K562 (cell line): ENCODE measurements at regions not wholly inside any gene's neighbourhood (a gene's known extent, or its start where the extent isn't known, plus 50 kb on each side); places are given as distances from the start of the nearest gene placed in this dataset.

Source experiments
- ATAC-seq: fragments of 200-7000 bp; cut with Tn5 transposase; 3 replicates; pipeline ENCODE4 v1.9.1; 2020; ENCODE audit warnings: moderate library complexity
- BruUV-seq: library from RNA; stranded (reverse); fragments of 400-500 nt; replicated peaks from 2 replicates; lab custom pipeline; 2021; lab: Mats Ljungman, UMichigan
- CTCF ChIA-PET: fragments of 300-600 bp; formaldehyde crosslinking; extraction: SDS; loops from one replicate; lab custom pipeline; 2021; ENCODE audit warnings: low intra/inter-chr PET ratio; lab: Yijun Ruan, JAX
- POLR2A ChIA-PET: fragments of 300-600, 350-650 bp; sonication (Branson Sonifier 250); formaldehyde crosslinking; extraction: SDS; loops from one replicate; lab custom pipeline; 2021; ENCODE audit warnings: antibody characterized with exemption, inconsistent platforms; lab: Yijun Ruan, JAX
- DNase-seq, 4 experiments: peaks; one replicate each; pipeline versions ENCODE4 v3.0.0 to v3.0.0-alpha.2; 2011 to 2018; ENCODE audit warnings: low spot score in 3 of 4, mixed read lengths in 3 of 4; ENCODE audit errors: extremely low read depth in 1 of 4
- FAIRE-seq: peaks from 2 replicates; lab custom pipeline; 2011; peaks lifted over from hg19 to GRCh38; lab: Jason Lieb, UNC
- H2AFZ ChIP-seq: 2 replicates; pipeline ENCODE4 v1.6.0; 2011; ENCODE audit warnings: low read depth, low read length, control low read depth, inconsistent platforms
- H3K27ac ChIP-seq: fragments of 200-600 bp; 3 replicates; pipeline ENCODE4 v1.8.0; 2011; ENCODE audit warnings: low read depth, mild to moderate bottlenecking, control low read depth, inconsistent platforms, low read length, moderate library complexity, mixed read lengths; ENCODE audit errors: extremely low read depth
- H3K27me3 ChIP-seq, 2 experiments: fragments of 300-600 bp in 1 of 2; 2 replicates in 1 of 2; 3 replicates in 1 of 2; pipeline versions ENCODE4 v1.6.0 to v1.8.0; 2011; ENCODE audit warnings: inconsistent platforms in 2 of 2, low read length in 2 of 2, mild to moderate bottlenecking in 1 of 2, mixed read lengths in 1 of 2, moderate library complexity in 1 of 2; ENCODE audit not compliant: control insufficient read depth in 2 of 2, insufficient read depth in 2 of 2
- H3K36me3 ChIP-seq: fragments of 300-600 bp; 3 replicates; pipeline ENCODE4 v1.8.0; 2011; ENCODE audit warnings: mild to moderate bottlenecking, low read length, inconsistent platforms; ENCODE audit not compliant: control insufficient read depth, insufficient read depth
- H3K4me1 ChIP-seq, 2 experiments: fragments of 200-600 bp in 1 of 2; replicated peaks in 1 of 2; 2 replicates in 1 of 2; 3 replicates in 1 of 2; pipeline versions ENCODE4 v1.5.1 to v1.8.0; 2011; ENCODE audit warnings: inconsistent platforms in 2 of 2, low read length in 2 of 2, mild to moderate bottlenecking in 1 of 2, mixed read lengths in 1 of 2, moderate library complexity in 1 of 2; ENCODE audit not compliant: control insufficient read depth in 2 of 2, insufficient read depth in 2 of 2
- H3K4me2 ChIP-seq: 2 replicates; pipeline ENCODE4 v1.6.1; 2011; ENCODE audit warnings: low read length, control low read depth, inconsistent platforms, mixed read lengths; ENCODE audit not compliant: insufficient read depth
- H3K4me3 ChIP-seq: fragments of 200-600 bp; sonication (generic), shearing (Covaris generic); 2 replicates; pipeline ENCODE4 v1.5.1; 2016; ENCODE audit warnings: control low read depth, inconsistent platforms
- H3K79me2 ChIP-seq: fragments of 200-600 bp; 3 replicates; pipeline ENCODE4 v1.8.0; 2011; ENCODE audit warnings: low read length, inconsistent platforms; ENCODE audit not compliant: control insufficient read depth, insufficient read depth
- H3K9ac ChIP-seq, 2 experiments: 2 replicates each; pipeline versions ENCODE4 v1.6.0 to v1.6.1; 2011; ENCODE audit warnings: low read depth in 2 of 2, low read length in 2 of 2, control low read depth in 1 of 2, inconsistent platforms in 1 of 2, mild to moderate bottlenecking in 1 of 2, mixed read lengths in 1 of 2; ENCODE audit not compliant: insufficient read depth in 1 of 2
- H3K9me1 ChIP-seq: one replicate; pipeline ENCODE4 v1.6.0; 2011; ENCODE audit warnings: inconsistent platforms, mild to moderate bottlenecking, low read length, moderate library complexity; ENCODE audit not compliant: control insufficient read depth, insufficient read depth
- H3K9me3 ChIP-seq: replicated peaks from 2 replicates; pipeline ENCODE4 v1.5.1; 2011; ENCODE audit warnings: low read depth, low read length, inconsistent platforms; ENCODE audit not compliant: control insufficient read depth, insufficient read depth
- H4K20me1 ChIP-seq: replicated peaks from 2 replicates; pipeline ENCODE4 v1.6.1; 2011; ENCODE audit warnings: low read length, inconsistent platforms, mixed read lengths; ENCODE audit not compliant: control insufficient read depth, insufficient read depth
- ELF1 ChIP-seq: fragments of 200-800 bp; sonication (Bioruptor generic); IDR thresholded peaks from 2 replicates; pipeline ENCODE4 v1.6.1; 2016; ENCODE audit warnings: missing genetic modification characterization, missing compliant biosample characterization
- FOXJ3 ChIP-seq: sonication (generic); formaldehyde crosslinking; IDR thresholded peaks from 2 replicates; pipeline ENCODE4 v1.4.0; 2020; ENCODE audit warnings: mild to moderate bottlenecking, missing genetic modification reagents
- HOXB6 ChIP-seq: fragments of 250-450 bp; sonication (Bioruptor Pico); IDR thresholded peaks from 2 replicates; pipeline ENCODE4 v1.5.1; 2022; ENCODE audit warnings: mild to moderate bottlenecking, borderline replicate concordance
- NFATC3 ChIP-seq: fragments of 450-650 bp; IDR thresholded peaks from 2 replicates; pipeline ENCODE4 v1.6.1; 2017; ENCODE audit warnings: mild to moderate bottlenecking
- NR2F6 ChIP-seq: fragments of 450-650 bp; formaldehyde crosslinking; IDR thresholded peaks from 2 replicates; pipeline ENCODE4 v1.4.0; 2020; ENCODE audit warnings: mild to moderate bottlenecking
- RFX1 ChIP-seq: fragments of 450-650 bp; IDR thresholded peaks from 2 replicates; pipeline ENCODE4 v1.6.1; 2016; ENCODE audit warnings: mild to moderate bottlenecking, moderate library complexity
- SIN3A ChIP-seq, 2 experiments: fragments of 150-350 bp in 1 of 2; IDR thresholded peaks; 2 replicates each; pipeline ENCODE4 v1.6.1; 2011 to 2016; ENCODE audit warnings: borderline replicate concordance in 2 of 2, low read depth in 2 of 2, low read length in 2 of 2, mild to moderate bottlenecking in 2 of 2, moderate library complexity in 2 of 2; ENCODE audit not compliant: control insufficient read depth in 1 of 2
- TBP ChIP-seq: optimal IDR thresholded peaks from 2 replicates; pipeline ENCODE3; 2011; ENCODE audit warnings: low read depth, low read length, improper control_type of control experiment
- WGBS: fragments of 100-300 bp; shearing (Covaris generic); methylation state at CpG from one replicate; pipeline ENCODE4 v1.1.6; 2016; ENCODE audit warnings: low coverage, mixed read lengths; ENCODE audit not compliant: insufficient coverage; ENCODE audit errors: missing lambda C conversion rate; 5-methylcytosine and 5-hydroxymethylcytosine counted together
- in situ Hi-C: fragments of 300-500 bp; cut with MboI; formaldehyde crosslinking; loops from 4 replicates; pipeline ENCODE4 v1.15.0; 2018; ENCODE audit warnings: inconsistent platforms, mixed read lengths
- intact Hi-C: fragments of 100-400 bp; cut with micrococcal nuclease; formaldehyde crosslinking; loops from 2 replicates; pipeline ENCODE4 v1.14.2; 2022
- TF ChIP-seq, protein P1 (sequence below): fragments of 450-650 bp; IDR thresholded peaks from 2 replicates; pipeline ENCODE4 v1.6.1; 2016; ENCODE audit warnings: low read depth, mild to moderate bottlenecking, moderate library complexity
- TF ChIP-seq, protein P2 (sequence below): fragments of 450-650 bp; formaldehyde crosslinking; IDR thresholded peaks from 2 replicates; pipeline ENCODE4 v1.4.0; 2020; ENCODE audit warnings: mild to moderate bottlenecking

GRCh38 chr7:121486590-121486989, 90.5 kb upstream of the FAM3C start:
- WGBS: 9% methylated on average over 1 of the region's 1 CpG
- TF ChIP-seq FOXJ3 (CRISPR knock-in tag) (no peak), NR2F6 (CRISPR knock-in tag) (no peak), ELF1 (tag) (no peak), RFX1 (no peak), TBP (no peak), NFATC3 (no peak), SIN3A (IDR thresholded peaks at IDR 0.05; ENCODE audit: borderline replicate concordance in 2 of 2, control insufficient read depth in 1 of 2, low read depth in 2 of 2, low read length in 2 of 2) (no peak), HOXB6 (CRISPR knock-in tag) (no peak)
- TF ChIP-seq, protein P1, sequence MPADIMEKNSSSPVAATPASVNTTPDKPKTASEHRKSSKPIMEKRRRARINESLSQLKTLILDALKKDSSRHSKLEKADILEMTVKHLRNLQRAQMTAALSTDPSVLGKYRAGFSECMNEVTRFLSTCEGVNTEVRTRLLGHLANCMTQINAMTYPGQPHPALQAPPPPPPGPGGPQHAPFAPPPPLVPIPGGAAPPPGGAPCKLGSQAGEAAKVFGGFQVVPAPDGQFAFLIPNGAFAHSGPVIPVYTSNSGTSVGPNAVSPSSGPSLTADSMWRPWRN: no peak
- TF ChIP-seq, protein P2, sequence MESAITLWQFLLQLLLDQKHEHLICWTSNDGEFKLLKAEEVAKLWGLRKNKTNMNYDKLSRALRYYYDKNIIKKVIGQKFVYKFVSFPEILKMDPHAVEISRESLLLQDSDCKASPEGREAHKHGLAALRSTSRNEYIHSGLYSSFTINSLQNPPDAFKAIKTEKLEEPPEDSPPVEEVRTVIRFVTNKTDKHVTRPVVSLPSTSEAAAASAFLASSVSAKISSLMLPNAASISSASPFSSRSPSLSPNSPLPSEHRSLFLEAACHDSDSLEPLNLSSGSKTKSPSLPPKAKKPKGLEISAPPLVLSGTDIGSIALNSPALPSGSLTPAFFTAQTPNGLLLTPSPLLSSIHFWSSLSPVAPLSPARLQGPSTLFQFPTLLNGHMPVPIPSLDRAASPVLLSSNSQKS: no peak
- no peaks in the 10 kb centered on the region for H3K27me3 ChIP-seq
- POLR2A ChIA-PET: no interaction called here
- DNase-seq (no peak), FAIRE-seq (no peak), ATAC-seq (no peak)
- intact Hi-C loops (no loop called here), in situ Hi-C loops (no loop called here)
- no peak overlapping the region for H3K4me2 ChIP-seq
- H3K9ac ChIP-seq: no peak overlapping the region
- no TSS peak for BruUV-seq
- CTCF ChIA-PET: no interaction called here
- no peaks in the 10 kb centered on the region for H3K9me1 ChIP-seq
- H3K79me2 ChIP-seq: no peaks in the 10 kb centered on the region
- no peaks in the 10 kb centered on the region for H3K4me1 ChIP-seq
- H2AFZ ChIP-seq: no peak overlapping the region
- no peaks in the 10 kb centered on the region for H3K9me3 ChIP-seq
- no peak overlapping the region for H3K27ac ChIP-seq
- no peaks in the 10 kb centered on the region for H3K36me3 ChIP-seq
- no peak overlapping the region for H3K4me3 ChIP-seq
- no peaks in the 10 kb centered on the region for H4K20me1 ChIP-seq
